Heart left ventricle (tissue), 13 donors: ENCODE measurements at regions not wholly inside any gene's neighbourhood (a gene's known extent, or its start where the extent isn't known, plus 50 kb on each side); places are given as distances from the start of the nearest gene placed in this dataset.

Source experiments
- CTCF ChIP-seq, 12 donors: fragments of 200-600 bp; sonication (generic) in 4 of 12; IDR thresholded peaks; one replicate each; pipeline versions ENCODE4 v1.5.0 to v1.8.0; 2018 to 2022; ENCODE audit warnings: antibody characterized with exemption in 12 of 12, mild to moderate bottlenecking in 5 of 12
- POLR2A ChIP-seq, 2 donors: fragments of 450-650 bp; IDR thresholded peaks; one replicate each; pipeline ENCODE4 v1.6.1; 2017; ENCODE audit warnings: antibody characterized with exemption in 2 of 2, mild to moderate bottlenecking in 2 of 2, moderate library complexity in 2 of 2
- donor health status: ischemic (EF 13 %, LVEDD 7.1; RV severe dilation, severe dysfunction).
- donor health status: DM: no; HTN: yes; CAD: no.
- donor health status: DM: no; HTN: no; CAD: no.
- donor health status: ischemic (EF 25% LVEDD 6.9; RV normal size, moderate dysfunction).
- donor health status: ischemic (EF 25% LVEDD 5.7; RV mildly dilated, moderate dysfunction).
- donor health status: ischemic (EF 35%, LVEDD 5.7; RV mildly dilated, moderate dysfunction).
- donor health status: nonischemic (EF 11% LVEDD 7.7; RV severe dilation, severe dysfunction).
- donor health status: DM: yes; HTN: yes; CAD: no.
- donor health status: PGD.
- donor health status: ischemic (EF 29% LVEDD 5.4; RV normal size, mild dysfunction).
- donor health status: nonischemic (EF 23%, LVEDD 6.1; RV moderate dilation, normal function).

GRCh38 chr1:232225336-232226131 is 404.4 kb downstream of the SIPA1L2 start:
- TF ChIP-seq CTCF (IDR thresholded peaks at IDR 0.05) (no peak), POLR2A (IDR thresholded peaks at IDR 0.05) (no peak)
